ENCODE measurements at regions not wholly inside any gene's neighbourhood (a gene's known extent, or its start where the extent isn't known, plus 50 kb on each side); places are given as distances from the start of the nearest gene placed in this dataset.
"Not testable (repeated sequence)": the region's sequence is repeated elsewhere in the genome, so short reads cannot be mapped to it uniquely, and the experiment has no call there.

DNA sequence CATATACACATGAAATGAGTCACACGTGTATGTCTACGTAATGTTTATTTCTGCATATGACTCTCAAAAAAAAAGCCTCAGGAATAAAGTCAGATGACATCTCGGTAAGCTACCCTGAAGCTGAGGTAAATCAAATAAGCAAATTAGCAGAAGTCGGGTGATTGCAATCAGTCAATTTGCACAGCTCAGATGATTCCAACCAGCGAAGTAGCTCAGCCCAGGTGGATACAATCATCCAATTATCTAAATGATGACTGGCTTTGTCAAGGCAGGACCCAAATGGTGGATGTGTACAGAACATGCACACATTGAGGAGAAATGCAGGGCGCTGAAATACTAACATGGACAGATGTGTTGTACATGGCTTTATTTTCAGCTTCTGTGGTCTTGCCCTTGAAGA, 148.5 kb downstream of the ZNF486 start:
- Histone ChIP-seq H3K4me3 (no peak overlapping the region), H3K4me1 (replicated peaks; ENCODE audit: insufficient read depth) (no peaks in the 10 kb centered on the region), H3K79me2 (ENCODE audit: low read depth) (no peaks in the 10 kb centered on the region), H3F3A (ENCODE audit: insufficient read depth, low read depth) (no peaks in the 10 kb centered on the region), H4K20me1 (ENCODE audit: insufficient read depth) (no peaks in the 10 kb centered on the region), H3K9me3 (ENCODE audit: insufficient read depth, low read depth) (0 out of 2 replicates have a peak, but pooled peaks cover 4% of the 10 kb centered on the region), H3K4me2 (no peak overlapping the region), H3K27me3 (ENCODE audit: insufficient read depth, low read depth) (no peaks in the 10 kb centered on the region), H3K27ac (no peak overlapping the region), H2AFZ (no peak overlapping the region), H3K36me3 (ENCODE audit: low read depth) (no peaks in the 10 kb centered on the region), H3K9me2 (ENCODE audit: insufficient read depth) (no peaks in the 10 kb centered on the region)
- no TSS peak for BruUV-seq (replicated peaks)
- intact Hi-C loops (cut with micrococcal nuclease; ENCODE audit: unreplicated experiment): no loop called here
- ChIA-PET POLR2A (ENCODE audit: unreplicated experiment) (no interaction called here), CTCF (no interaction called here)
- no peak for DNase-seq
- no peak for TF ChIP-seq EZH2 (IDR thresholded peaks at IDR 0.05; ENCODE audit: low read depth)
- TF ChIP-seq, protein P1, sequence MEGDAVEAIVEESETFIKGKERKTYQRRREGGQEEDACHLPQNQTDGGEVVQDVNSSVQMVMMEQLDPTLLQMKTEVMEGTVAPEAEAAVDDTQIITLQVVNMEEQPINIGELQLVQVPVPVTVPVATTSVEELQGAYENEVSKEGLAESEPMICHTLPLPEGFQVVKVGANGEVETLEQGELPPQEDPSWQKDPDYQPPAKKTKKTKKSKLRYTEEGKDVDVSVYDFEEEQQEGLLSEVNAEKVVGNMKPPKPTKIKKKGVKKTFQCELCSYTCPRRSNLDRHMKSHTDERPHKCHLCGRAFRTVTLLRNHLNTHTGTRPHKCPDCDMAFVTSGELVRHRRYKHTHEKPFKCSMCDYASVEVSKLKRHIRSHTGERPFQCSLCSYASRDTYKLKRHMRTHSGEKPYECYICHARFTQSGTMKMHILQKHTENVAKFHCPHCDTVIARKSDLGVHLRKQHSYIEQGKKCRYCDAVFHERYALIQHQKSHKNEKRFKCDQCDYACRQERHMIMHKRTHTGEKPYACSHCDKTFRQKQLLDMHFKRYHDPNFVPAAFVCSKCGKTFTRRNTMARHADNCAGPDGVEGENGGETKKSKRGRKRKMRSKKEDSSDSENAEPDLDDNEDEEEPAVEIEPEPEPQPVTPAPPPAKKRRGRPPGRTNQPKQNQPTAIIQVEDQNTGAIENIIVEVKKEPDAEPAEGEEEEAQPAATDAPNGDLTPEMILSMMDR (conservative IDR thresholded peaks at IDR 0.05): no peak

DNA sequence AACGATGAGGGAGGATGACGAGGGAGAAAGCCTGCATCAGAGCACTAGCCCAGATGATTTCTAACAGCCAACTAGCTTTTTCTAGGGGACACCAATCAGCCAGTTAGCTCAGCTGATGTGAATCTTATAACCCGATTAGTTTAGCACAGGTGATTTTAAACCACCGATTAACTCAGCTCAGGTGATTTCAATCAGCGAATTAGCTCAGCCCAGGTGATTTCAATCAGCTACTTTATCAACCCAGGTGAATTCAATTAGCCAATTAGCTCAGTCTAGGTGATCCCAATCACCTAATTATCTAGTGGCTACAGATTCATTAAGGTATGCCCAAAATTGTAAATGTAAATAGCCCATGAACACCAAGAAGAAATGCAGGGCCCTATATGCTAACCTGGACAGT, 146.9 kb downstream of the ZNF486 start:
- no peak overlapping the region for H2AFZ ChIP-seq
- no peaks in the 10 kb centered on the region for H3K79me2 ChIP-seq (ENCODE audit: low read depth)
- intact Hi-C loops (cut with micrococcal nuclease; ENCODE audit: unreplicated experiment): no loop called here
- no TSS peak for BruUV-seq (replicated peaks)
- POLR2A ChIA-PET (ENCODE audit: unreplicated experiment): no interaction called here
- H3K27ac ChIP-seq: no peak overlapping the region
- 0 out of 2 replicates have a peak, but pooled peaks cover 4% of the 10 kb centered on the region for H3K9me3 ChIP-seq (ENCODE audit: insufficient read depth, low read depth)
- CTCF ChIA-PET: no interaction called here
- no peaks in the 10 kb centered on the region for H4K20me1 ChIP-seq (ENCODE audit: insufficient read depth)
- no peaks in the 10 kb centered on the region for H3K4me1 ChIP-seq (replicated peaks; ENCODE audit: insufficient read depth)
- H3K9me2 ChIP-seq (ENCODE audit: insufficient read depth): no peaks in the 10 kb centered on the region
- H3K4me3 ChIP-seq: no peak overlapping the region
- H3K4me2 ChIP-seq: no peak overlapping the region
- no peaks in the 10 kb centered on the region for H3F3A ChIP-seq (ENCODE audit: insufficient read depth, low read depth)
- no peaks in the 10 kb centered on the region for H3K36me3 ChIP-seq (ENCODE audit: low read depth)
- TF ChIP-seq, protein P1 (conservative IDR thresholded peaks at IDR 0.05): no peak
- no peak for TF ChIP-seq EZH2 (IDR thresholded peaks at IDR 0.05; ENCODE audit: low read depth)
- DNase-seq: no peak
- H3K27me3 ChIP-seq (ENCODE audit: insufficient read depth, low read depth): no peaks in the 10 kb centered on the region

DNA sequence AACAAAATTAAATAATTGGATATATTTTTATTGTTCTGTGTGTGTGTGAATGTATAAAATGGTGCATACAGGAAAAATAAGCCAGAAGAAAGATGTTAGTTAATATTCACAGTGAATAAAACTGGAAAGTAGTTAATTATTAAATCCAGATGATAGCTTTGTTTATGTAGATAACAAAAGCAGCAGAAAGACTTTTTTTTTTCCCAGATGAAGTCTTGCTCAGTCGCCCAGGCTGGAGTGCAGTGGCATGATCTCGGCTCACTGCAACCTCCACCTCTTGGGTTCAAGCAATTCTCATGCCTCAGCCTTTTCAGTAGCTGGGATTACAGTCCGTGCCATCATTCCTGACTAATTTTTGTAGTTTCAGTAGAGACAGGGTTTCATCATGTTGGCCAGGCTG, 140.1 kb downstream of the ZNF486 start:
- H3K9me3 ChIP-seq (ENCODE audit: insufficient read depth, low read depth): 0 out of 2 replicates have a peak, but pooled peaks cover 4% of the 10 kb centered on the region
- intact Hi-C loops (cut with micrococcal nuclease; ENCODE audit: unreplicated experiment): no loop called here
- no peak overlapping the region for H3K4me2 ChIP-seq
- H3K27ac ChIP-seq: no peak overlapping the region
- H3K4me1 ChIP-seq (replicated peaks; ENCODE audit: insufficient read depth): no peaks in the 10 kb centered on the region
- H2AFZ ChIP-seq: no peak overlapping the region
- no peaks in the 10 kb centered on the region for H3K9me2 ChIP-seq (ENCODE audit: insufficient read depth)
- ChIA-PET POLR2A (ENCODE audit: unreplicated experiment) (no interaction called here), CTCF (no interaction called here)
- H3F3A ChIP-seq (ENCODE audit: insufficient read depth, low read depth): no peaks in the 10 kb centered on the region
- no TSS peak for BruUV-seq (replicated peaks)
- no peaks in the 10 kb centered on the region for H4K20me1 ChIP-seq (ENCODE audit: insufficient read depth)
- no peak for DNase-seq
- TF ChIP-seq EZH2 (IDR thresholded peaks at IDR 0.05; ENCODE audit: low read depth): no peak
- TF ChIP-seq, protein P1 (conservative IDR thresholded peaks at IDR 0.05): no peak
- no peak overlapping the region for H3K4me3 ChIP-seq
- H3K79me2 ChIP-seq (ENCODE audit: low read depth): no peaks in the 10 kb centered on the region
- no peaks in the 10 kb centered on the region for H3K27me3 ChIP-seq (ENCODE audit: insufficient read depth, low read depth)
- H3K36me3 ChIP-seq (ENCODE audit: low read depth): no peaks in the 10 kb centered on the region

DNA sequence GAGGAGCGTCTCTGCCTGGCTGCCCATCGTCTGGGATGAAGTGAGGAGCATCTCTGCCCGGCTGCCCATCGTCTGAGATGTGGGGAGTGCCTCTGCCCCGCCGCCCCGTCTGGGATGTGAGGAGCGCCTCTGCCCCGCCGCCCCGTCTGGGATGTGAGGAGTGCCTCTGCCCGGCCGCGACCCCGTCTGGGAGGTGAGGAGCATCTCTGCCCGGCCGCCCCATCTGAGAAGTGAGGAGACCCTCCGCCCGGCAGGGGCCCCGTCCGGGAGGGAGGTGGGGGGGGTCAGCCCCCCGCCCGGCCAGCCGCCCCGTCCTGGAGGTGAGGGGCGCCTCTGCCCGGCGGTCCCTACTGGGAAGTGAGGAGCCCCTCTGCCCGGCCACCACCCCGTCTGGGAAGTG, 129.3 kb downstream of the ZNF486 start:
- CTCF ChIA-PET: not testable (repeated sequence)

More for the DNA sequence above, 129.3 kb downstream of the ZNF486 start:
- H3K4me3 ChIP-seq; H3F3A ChIP-seq (ENCODE audit: insufficient read depth, low read depth); BruUV-seq (replicated peaks); H2AFZ ChIP-seq; H3K79me2 ChIP-seq (ENCODE audit: low read depth); DNase-seq; intact Hi-C loops (cut with micrococcal nuclease; ENCODE audit: unreplicated experiment); H4K20me1 ChIP-seq (ENCODE audit: insufficient read depth); H3K27ac ChIP-seq; H3K9me2 ChIP-seq (ENCODE audit: insufficient read depth); H3K36me3 ChIP-seq (ENCODE audit: low read depth); H3K9me3 ChIP-seq (ENCODE audit: insufficient read depth, low read depth); H3K4me1 ChIP-seq (replicated peaks; ENCODE audit: insufficient read depth); H3K27me3 ChIP-seq (ENCODE audit: insufficient read depth, low read depth); H3K4me2 ChIP-seq: not testable (repeated sequence)
- POLR2A ChIA-PET (ENCODE audit: unreplicated experiment): interaction anchor here (0.7 kb wide), 1 partner anchor 177 kb away, joined by 4 read pairs; no protein-coding TSS in a partner anchor

Measured in PC-9 (cell line).